Effector memory CD8-positive, alpha-beta T cell (primary cell): ENCODE measurements at regions not wholly inside any gene's neighbourhood (a gene's known extent, or its start where the extent isn't known, plus 50 kb on each side); places are given as distances from the start of the nearest gene placed in this dataset.

Experiments used
- ATAC-seq: fragments of 150-1000 bp; cut with Tn5 transposase; replicated peaks from 2 replicates; pipeline ENCODE4 v1.10.0; 2021; ENCODE audit warnings: mild to moderate bottlenecking, moderate library complexity
- DNase-seq, 3 experiments: peaks; one replicate each; pipeline ENCODE4 v3.0.0; 2021
- H3K27ac Mint-ChIP-seq, 2 donors: one replicate each; pipeline ENCODE4 v1.8.0; 2022; ENCODE audit warnings: mild to moderate bottlenecking in 2 of 2, mixed read lengths in 2 of 2, moderate library complexity in 2 of 2
- H3K27me3 Mint-ChIP-seq, 2 donors: one replicate each; pipeline ENCODE4 v1.8.0; 2022; ENCODE audit warnings: mixed read lengths in 2 of 2
- H3K36me3 Mint-ChIP-seq: one replicate; pipeline ENCODE4 v1.8.0; 2022; ENCODE audit warnings: mild to moderate bottlenecking, moderate library complexity, mixed read lengths; ENCODE audit not compliant: insufficient read depth
- H3K4me1 Mint-ChIP-seq, 2 donors: one replicate each; pipeline ENCODE4 v1.8.0; 2022; ENCODE audit warnings: low read depth in 2 of 2, mixed read lengths in 2 of 2
- H3K4me3 Mint-ChIP-seq, 2 donors: one replicate each; pipeline ENCODE4 v1.8.0; 2022; ENCODE audit warnings: mild to moderate bottlenecking in 2 of 2, mixed read lengths in 2 of 2, moderate library complexity in 2 of 2
- H3K9me3 Mint-ChIP-seq, 2 donors: one replicate each; pipeline ENCODE4 v1.8.0; 2022; ENCODE audit warnings: mixed read lengths in 2 of 2

GRCh38 chr22:27452245-27452644 lies 349.3 kb downstream of the MN1 start:
- H3K27me3 Mint-ChIP-seq: peaks cover 13 to 21% of the 10 kb centered on the region in 2 donors
- no peak overlapping the region for H3K27ac Mint-ChIP-seq
- H3K4me3 Mint-ChIP-seq: no peak overlapping the region
- ATAC-seq: no peak
- H3K4me1 Mint-ChIP-seq: no peaks in the 10 kb centered on the region
- no peak for DNase-seq
- no peaks in the 10 kb centered on the region for H3K36me3 Mint-ChIP-seq
- H3K9me3 Mint-ChIP-seq: peaks cover 6 to 12% of the 10 kb centered on the region in 2 donors

GRCh38 chr22:27452922-27453321 lies 348.6 kb downstream of the MN1 start:
- ATAC-seq: no peak
- Mint-ChIP-seq H3K4me3 (no peak overlapping the region), H3K36me3 (no peaks in the 10 kb centered on the region), H3K27ac (no peak overlapping the region), H3K27me3 (peaks cover 13 to 25% of the 10 kb centered on the region in 2 donors), H3K4me1 (no peaks in the 10 kb centered on the region), H3K9me3 (peaks cover 6 to 12% of the 10 kb centered on the region in 2 donors)
- DNase-seq: no peak

- Mint-ChIP-seq H3K9me3 (peaks cover 6 to 12% of the 10 kb centered on the region in 2 donors), H3K36me3 (no peaks in the 10 kb centered on the region), H3K4me1 (no peaks in the 10 kb centered on the region), H3K27me3 (peaks cover 18 to 32% of the 10 kb centered on the region in 2 donors), H3K27ac (no peak overlapping the region), H3K4me3 (no peak overlapping the region)
- DNase-seq: no peak
- no peak for ATAC-seq
Measured at GRCh38 chr22:27453725-27454124, 347.8 kb downstream of the MN1 start.

- Mint-ChIP-seq H3K36me3 (no peaks in the 10 kb centered on the region), H3K4me3 (no peak overlapping the region), H3K9me3 (peaks cover 6 to 12% of the 10 kb centered on the region in 2 donors), H3K4me1 (no peaks in the 10 kb centered on the region), H3K27ac (no peak overlapping the region), H3K27me3 (peaks cover 18 to 33% of the 10 kb centered on the region in 2 donors)
- ATAC-seq (no peak), DNase-seq (no peak)
Measured at GRCh38 chr22:27454807-27455450, 346.6 kb downstream of the MN1 start.

- H3K27me3 Mint-ChIP-seq: peaks cover 18 to 33% of the 10 kb centered on the region in 2 donors
- no peak overlapping the region for H3K27ac Mint-ChIP-seq
- H3K4me1 Mint-ChIP-seq: no peaks in the 10 kb centered on the region
- H3K4me3 Mint-ChIP-seq: no peak overlapping the region
- H3K36me3 Mint-ChIP-seq: no peaks in the 10 kb centered on the region
- DNase-seq: no peak
- H3K9me3 Mint-ChIP-seq: peaks cover 5 to 12% of the 10 kb centered on the region in 2 donors
- no peak for ATAC-seq
Measured at GRCh38 chr22:27455526-27455925, 346.0 kb downstream of the MN1 start.

- DNase-seq: no peak
- no peak overlapping the region for H3K27ac Mint-ChIP-seq
- H3K9me3 Mint-ChIP-seq: peaks cover 2 to 7% of the 10 kb centered on the region in 2 donors
- H3K27me3 Mint-ChIP-seq: peaks cover 18 to 33% of the 10 kb centered on the region in 2 donors
- no peaks in the 10 kb centered on the region for H3K36me3 Mint-ChIP-seq
- no peak for ATAC-seq
- H3K4me3 Mint-ChIP-seq: no peak overlapping the region
- no peaks in the 10 kb centered on the region for H3K4me1 Mint-ChIP-seq
Measured at GRCh38 chr22:27456696-27457503, 344.7 kb downstream of the MN1 start.

- DNase-seq: no peak
- Mint-ChIP-seq H3K4me3 (no peak overlapping the region), H3K36me3 (no peaks in the 10 kb centered on the region), H3K4me1 (no peaks in the 10 kb centered on the region), H3K9me3 (peaks cover 0 to 2% of the 10 kb centered on the region in 2 donors), H3K27me3 (peaks cover 14 to 41% of the 10 kb centered on the region in 2 donors), H3K27ac (no peak overlapping the region)
- no peak for ATAC-seq
Measured at GRCh38 chr22:27459999-27460398, 341.6 kb downstream of the MN1 start.

GRCh38 chr22:27460591-27461347 lies 340.8 kb downstream of the MN1 start:
- peaks cover 9 to 38% of the 10 kb centered on the region in 2 donors for H3K27me3 Mint-ChIP-seq
- no peaks in the 10 kb centered on the region for H3K4me1 Mint-ChIP-seq
- no peak for ATAC-seq
- H3K27ac Mint-ChIP-seq: no peak overlapping the region
- H3K9me3 Mint-ChIP-seq: no peaks in the 10 kb centered on the region
- H3K4me3 Mint-ChIP-seq: no peak overlapping the region
- no peaks in the 10 kb centered on the region for H3K36me3 Mint-ChIP-seq
- no peak for DNase-seq

- Mint-ChIP-seq H3K4me3 (no peak overlapping the region), H3K4me1 (no peaks in the 10 kb centered on the region), H3K27ac (no peak overlapping the region), H3K27me3 (peaks cover 4 to 38% of the 10 kb centered on the region in 2 donors), H3K36me3 (no peaks in the 10 kb centered on the region), H3K9me3 (no peaks in the 10 kb centered on the region)
- DNase-seq (no peak), ATAC-seq (no peak)
Measured at GRCh38 chr22:27461470-27461869, 340.1 kb downstream of the MN1 start.

- H3K36me3 Mint-ChIP-seq: no peaks in the 10 kb centered on the region
- H3K4me1 Mint-ChIP-seq: no peaks in the 10 kb centered on the region
- H3K4me3 Mint-ChIP-seq: no peak overlapping the region
- no peak overlapping the region for H3K27ac Mint-ChIP-seq
- no peak for ATAC-seq
- H3K9me3 Mint-ChIP-seq: no peaks in the 10 kb centered on the region
- no peak for DNase-seq
- H3K27me3 Mint-ChIP-seq: peaks cover 4 to 32% of the 10 kb centered on the region in 2 donors
Measured at GRCh38 chr22:27462190-27462589, 339.4 kb downstream of the MN1 start.

GRCh38 chr22:27463121-27463660 lies 338.4 kb downstream of the MN1 start:
- Mint-ChIP-seq H3K4me1 (no peaks in the 10 kb centered on the region), H3K27ac (no peak overlapping the region), H3K36me3 (no peaks in the 10 kb centered on the region), H3K4me3 (no peak overlapping the region), H3K27me3 (peaks cover 2 to 26% of the 10 kb centered on the region in 2 donors), H3K9me3 (no peaks in the 10 kb centered on the region)
- DNase-seq (no peak), ATAC-seq (no peak)

GRCh38 chr22:27466229-27466628 lies 335.3 kb downstream of the MN1 start:
- H3K27ac Mint-ChIP-seq: no peak overlapping the region
- no peaks in the 10 kb centered on the region for H3K36me3 Mint-ChIP-seq
- H3K9me3 Mint-ChIP-seq: no peaks in the 10 kb centered on the region
- no peak for ATAC-seq
- peaks cover 0 to 12% of the 10 kb centered on the region in 2 donors for H3K27me3 Mint-ChIP-seq
- H3K4me1 Mint-ChIP-seq: no peaks in the 10 kb centered on the region
- DNase-seq: no peak
- H3K4me3 Mint-ChIP-seq: no peak overlapping the region

GRCh38 chr22:27466778-27467438 lies 334.6 kb downstream of the MN1 start:
- no peaks in the 10 kb centered on the region for H3K36me3 Mint-ChIP-seq
- H3K9me3 Mint-ChIP-seq: no peaks in the 10 kb centered on the region
- DNase-seq: no peak
- no peak for ATAC-seq
- no peak overlapping the region for H3K27ac Mint-ChIP-seq
- H3K4me3 Mint-ChIP-seq: no peak overlapping the region
- H3K4me1 Mint-ChIP-seq: no peaks in the 10 kb centered on the region
- peaks cover 0 to 12% of the 10 kb centered on the region in 2 donors for H3K27me3 Mint-ChIP-seq
